Ovary (tissue), 1 donor: ENCODE measurements at regions not wholly inside any gene's neighbourhood (a gene's known extent, or its start where the extent isn't known, plus 50 kb on each side); places are given as distances from the start of the nearest gene placed in this dataset.

ENCODE experiments used
- EP300 ChIP-seq: sonication (generic); formaldehyde crosslinking; IDR thresholded peaks from one replicate; pipeline ENCODE4 v1.6.1; 2017; ENCODE audit warnings: antibody characterized with exemption
- POLR2A ChIP-seq: fragments of 450-650 bp; IDR thresholded peaks from one replicate; pipeline ENCODE4 v1.6.1; 2017; ENCODE audit warnings: antibody characterized with exemption, mild to moderate bottlenecking, moderate library complexity

DNA sequence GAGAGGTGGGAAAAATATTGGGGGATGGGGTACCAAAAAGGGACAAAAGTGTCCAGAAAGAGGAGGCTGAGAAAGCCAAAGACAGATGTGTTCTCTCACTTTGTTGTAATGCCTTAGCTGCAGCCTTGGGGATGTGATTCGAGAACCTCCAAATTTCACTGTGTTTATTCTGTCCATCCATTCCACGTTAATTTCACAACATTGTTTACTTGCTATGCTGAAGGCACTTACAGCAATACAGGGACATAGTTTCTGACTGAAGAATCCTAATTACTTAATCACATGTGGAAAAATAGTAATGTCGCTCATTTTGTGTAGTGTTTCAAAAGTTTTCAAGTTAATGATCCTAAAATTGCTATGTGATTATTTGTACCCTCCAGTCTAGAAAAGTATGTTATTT, 146.2 kb upstream of the SLC38A2 start:
- no peak for TF ChIP-seq EP300
- TF ChIP-seq POLR2A, result no peak
